ENCODE measurements at regions not wholly inside any gene's neighbourhood (a gene's known extent, or its start where the extent isn't known, plus 50 kb on each side); places are given as distances from the start of the nearest gene placed in this dataset.
A peak's percentile ranks its signal among the peaks of the same experiment; 100 is the strongest.

GRCh38 chr18:71809711-71810110 lies 734.4 kb downstream of the CBLN2 start:
- no peak overlapping the region for H3K27ac ChIP-seq
- peak; percentile 34 for DNase-seq (ENCODE audit: low read depth, low spot score)

- H3K27ac ChIP-seq = no peak overlapping the region
- no peak for DNase-seq (ENCODE audit: low read depth, low spot score)
These were observed 735.5 kb downstream of the CBLN2 start for GRCh38 chr18:71808616-71809015.

- H3K27ac ChIP-seq = no peak overlapping the region
- no peak for DNase-seq (ENCODE audit: low read depth, low spot score)
These were observed 736.6 kb downstream of the CBLN2 start for GRCh38 chr18:71807586-71807985.

- no peak for DNase-seq (ENCODE audit: low read depth, low spot score)
- no peak overlapping the region for H3K27ac ChIP-seq
These were observed 745.0 kb downstream of the CBLN2 start for GRCh38 chr18:71798986-71799673.

GRCh38 chr18:71797554-71797953 lies 746.6 kb downstream of the CBLN2 start:
- no peak for DNase-seq (ENCODE audit: low read depth, low spot score)
- H3K27ac ChIP-seq = no peak overlapping the region

- DNase-seq (ENCODE audit: low read depth, low spot score) = no peak
- no peak overlapping the region for H3K27ac ChIP-seq
These were observed 759.4 kb downstream of the CBLN2 start for GRCh38 chr18:71784777-71785176.

- no peak for DNase-seq (ENCODE audit: low read depth, low spot score)
- H3K27ac ChIP-seq = no peak overlapping the region
These were observed 783.6 kb downstream of the CBLN2 start for GRCh38 chr18:71760541-71760940.

- no peak overlapping the region for H3K27ac ChIP-seq
- DNase-seq (ENCODE audit: low read depth, low spot score) = no peak
These were observed 789.9 kb downstream of the CBLN2 start for GRCh38 chr18:71754246-71754645.

- DNase-seq (ENCODE audit: low read depth, low spot score) = no peak
- H3K27ac ChIP-seq = no peak overlapping the region
These were observed 800.5 kb downstream of the CBLN2 start for GRCh38 chr18:71743634-71744033.

- DNase-seq (ENCODE audit: low read depth, low spot score) = no peak
- no peak overlapping the region for H3K27ac ChIP-seq
These were observed 814.5 kb downstream of the CBLN2 start for GRCh38 chr18:71729611-71730010.

GRCh38 chr18:71727909-71728308 lies 816.2 kb downstream of the CBLN2 start:
- no peak for DNase-seq (ENCODE audit: low read depth, low spot score)

GRCh38 chr18:71725256-71725655 lies 818.9 kb downstream of the CBLN2 start:
- DNase-seq (ENCODE audit: low read depth, low spot score) = no peak
- no peak overlapping the region for H3K27ac ChIP-seq

More at GRCh38 chr18:71727909-71728308, 816.2 kb downstream of the CBLN2 start:
- H3K27ac ChIP-seq = no peak overlapping the region

- DNase-seq (ENCODE audit: low read depth, low spot score) = peak; percentile 64
These were observed 836.1 kb downstream of the CBLN2 start for GRCh38 chr18:71707985-71708500.

GRCh38 chr18:71707400-71707799 lies 836.7 kb downstream of the CBLN2 start:
- DNase-seq (ENCODE audit: low read depth, low spot score) = no peak
- peak overlapping the region; percentile 20 for H3K27ac ChIP-seq

More at GRCh38 chr18:71707985-71708500, 836.1 kb downstream of the CBLN2 start:
- peak overlapping the region; percentile 20 for H3K27ac ChIP-seq

GRCh38 chr18:71689416-71690160 lies 854.6 kb downstream of the CBLN2 start:
- no peak overlapping the region for H3K27ac ChIP-seq
- no peak for DNase-seq (ENCODE audit: low read depth, low spot score)

- H3K27ac ChIP-seq = no peak overlapping the region
- no peak for DNase-seq (ENCODE audit: low read depth, low spot score)
These were observed 861.6 kb downstream of the CBLN2 start for GRCh38 chr18:71682591-71682990.

- no peak for DNase-seq (ENCODE audit: low read depth, low spot score)
- H3K27ac ChIP-seq = no peak overlapping the region
These were observed 866.0 kb downstream of the CBLN2 start for GRCh38 chr18:71678144-71678543.

GRCh38 chr18:71673954-71674353 lies 870.2 kb downstream of the CBLN2 start:
- no peak overlapping the region for H3K27ac ChIP-seq
- DNase-seq (ENCODE audit: low read depth, low spot score) = no peak

GRCh38 chr18:71673498-71673897 lies 870.6 kb downstream of the CBLN2 start:
- no peak for DNase-seq (ENCODE audit: low read depth, low spot score)
- no peak overlapping the region for H3K27ac ChIP-seq

- no peak overlapping the region for H3K27ac ChIP-seq
- no peak for DNase-seq (ENCODE audit: low read depth, low spot score)
These were observed 877.7 kb downstream of the CBLN2 start for GRCh38 chr18:71666481-71666880.

GRCh38 chr18:71665131-71665530 lies 879.0 kb downstream of the CBLN2 start:
- DNase-seq (ENCODE audit: low read depth, low spot score) = no peak
- no peak overlapping the region for H3K27ac ChIP-seq

Measured in epithelial cell of prostate (primary cell).